ENCODE measurements at regions not wholly inside any gene's neighbourhood (a gene's known extent, or its start where the extent isn't known, plus 50 kb on each side); places are given as distances from the start of the nearest gene placed in this dataset.

GRCh38 chr18:42290318-42291307 is 335.6 kb downstream of the PIK3C3 start:
- Histone ChIP-seq H3K4me3 (ENCODE audit: low read depth, low read length) (no peak overlapping the region), H3K27me3 (no peaks in the 10 kb centered on the region), H3K9me3 (no peaks in the 10 kb centered on the region), H3K4me1 (no peaks in the 10 kb centered on the region), H3K36me3 (no peaks in the 10 kb centered on the region)
- DNase-seq = no peak
- no peak for TF ChIP-seq CTCF (IDR thresholded peaks at IDR 0.05; ENCODE audit: low read depth, low read length)

- no peaks in the 10 kb centered on the region for H3K36me3 ChIP-seq
- H3K4me1 ChIP-seq = no peaks in the 10 kb centered on the region
- no peak for DNase-seq
- H3K27me3 ChIP-seq = no peaks in the 10 kb centered on the region
- TF ChIP-seq CTCF (IDR thresholded peaks at IDR 0.05; ENCODE audit: low read depth, low read length) = no peak
- no peaks in the 10 kb centered on the region for H3K9me3 ChIP-seq
- H3K4me3 ChIP-seq (ENCODE audit: low read depth, low read length) = no peak overlapping the region
Observed at GRCh38 chr18:42292654-42293053, 337.6 kb downstream of the PIK3C3 start.

GRCh38 chr18:42296192-42296591 is 341.2 kb downstream of the PIK3C3 start:
- H3K4me3 ChIP-seq (ENCODE audit: low read depth, low read length) = no peak overlapping the region
- H3K4me1 ChIP-seq = no peaks in the 10 kb centered on the region
- TF ChIP-seq CTCF (IDR thresholded peaks at IDR 0.05; ENCODE audit: low read depth, low read length) = no peak
- H3K27me3 ChIP-seq = no peaks in the 10 kb centered on the region
- no peaks in the 10 kb centered on the region for H3K36me3 ChIP-seq
- H3K9me3 ChIP-seq = no peaks in the 10 kb centered on the region
- DNase-seq = no peak

- Histone ChIP-seq H3K36me3 (no peaks in the 10 kb centered on the region), H3K9me3 (no peaks in the 10 kb centered on the region), H3K27me3 (no peaks in the 10 kb centered on the region), H3K4me1 (no peaks in the 10 kb centered on the region), H3K4me3 (ENCODE audit: low read depth, low read length) (no peak overlapping the region)
- TF ChIP-seq CTCF (IDR thresholded peaks at IDR 0.05; ENCODE audit: low read depth, low read length) = no peak
- no peak for DNase-seq
Observed at GRCh38 chr18:42296723-42297122, 341.7 kb downstream of the PIK3C3 start.

- H3K27me3 ChIP-seq = no peaks in the 10 kb centered on the region
- peak; percentile 77 for TF ChIP-seq CTCF (IDR thresholded peaks at IDR 0.05; ENCODE audit: low read depth, low read length)
- H3K4me1 ChIP-seq = no peaks in the 10 kb centered on the region
- H3K36me3 ChIP-seq = no peaks in the 10 kb centered on the region
- peak; percentile 60 for DNase-seq
- no peaks in the 10 kb centered on the region for H3K9me3 ChIP-seq
- H3K4me3 ChIP-seq (ENCODE audit: low read depth, low read length) = peak overlapping the region; percentile 62
Observed at GRCh38 chr18:42298759-42299675, 344.0 kb downstream of the PIK3C3 start.

Data from BE2C (cell line).